ENCODE measurements at regions not wholly inside any gene's neighbourhood (a gene's known extent, or its start where the extent isn't known, plus 50 kb on each side); places are given as distances from the start of the nearest gene placed in this dataset.

GRCh38 chr10:109386921-109387320, 536.4 kb downstream of the XPNPEP1 start:
- H3K4me3 ChIP-seq (ENCODE audit: insufficient read depth, low read depth, low read length) = no peak overlapping the region
- no peak overlapping the region for H3K14ac ChIP-seq (replicated peaks; ENCODE audit: low read depth, low read length)
- H3K36me3 ChIP-seq (ENCODE audit: control insufficient read depth, insufficient read depth, low read length) = no peaks in the 10 kb centered on the region
- H3K23ac ChIP-seq (ENCODE audit: low read depth, low read length) = no peak overlapping the region
- TF ChIP-seq RAD21 (IDR thresholded peaks at IDR 0.05; ENCODE audit: low read length) = no peak
- no peak for TF ChIP-seq FOS (IDR thresholded peaks at IDR 0.05; ENCODE audit: low read depth, low read length)
- TF ChIP-seq CEBPB (IDR thresholded peaks at IDR 0.05; ENCODE audit: low read depth, low read length) = no peak
- TF ChIP-seq RCOR1 (IDR thresholded peaks at IDR 0.05; ENCODE audit: insufficient replicate concordance, low read length) = no peak
- TF ChIP-seq MXI1 (IDR thresholded peaks at IDR 0.05; ENCODE audit: borderline replicate concordance, low read depth, low read length) = no peak
- no peak for TF ChIP-seq RFX5 (IDR thresholded peaks at IDR 0.05; ENCODE audit: low read depth, low read length)
- no peak for TF ChIP-seq CTCF (conservative IDR thresholded peaks at IDR 0.05; ENCODE audit: low read depth, low read length)
- H3K4me2 ChIP-seq (ENCODE audit: low read depth, low read length) = no peak overlapping the region
- H2BK15ac ChIP-seq (ENCODE audit: low read depth, low read length) = no peak overlapping the region
- H2BK120ac ChIP-seq (ENCODE audit: low read depth, low read length) = no peak overlapping the region
- no peaks in the 10 kb centered on the region for H3K4me1 ChIP-seq (ENCODE audit: control insufficient read depth, insufficient read depth, low read length)
- no peak overlapping the region for H2AK5ac ChIP-seq (ENCODE audit: low read depth, low read length)
- H3K9me3 ChIP-seq (ENCODE audit: control insufficient read depth, insufficient read depth, low read length) = no peaks in the 10 kb centered on the region
- WGBS, 2 experiments (ENCODE audit: extremely low coverage in 2 of 2, insufficient read length in 1 of 2) = no CpG with 5 or more reads among the region's 3 CpGs
- H2BK20ac ChIP-seq (ENCODE audit: low read depth, low read length) = no peak overlapping the region
- H4K20me1 ChIP-seq (ENCODE audit: insufficient read depth, low read length) = no peaks in the 10 kb centered on the region
- H3K27me3 ChIP-seq (ENCODE audit: control insufficient read depth, insufficient read depth, low read length) = peaks cover under 1% of the 10 kb centered on the region
- no peak overlapping the region for H3K27ac ChIP-seq (ENCODE audit: insufficient read depth, low read length)
- H2AFZ ChIP-seq (replicated peaks; ENCODE audit: low read length, poor library complexity) = no peak overlapping the region
- no peak overlapping the region for H4K8ac ChIP-seq (ENCODE audit: low read depth in 2 of 2, low read length in 2 of 2)
- no peak for ATAC-seq (ENCODE audit: low read depth)
- H3K56ac ChIP-seq (ENCODE audit: extremely low read depth, insufficient read depth, low read length) = no peak overlapping the region
- H3K18ac ChIP-seq (ENCODE audit: low read depth, low read length) = no peak overlapping the region
- no peak overlapping the region for H4K91ac ChIP-seq (ENCODE audit: insufficient read depth, low read depth, low read length)
- ChIA-PET POLR2A (ENCODE audit: unreplicated experiment) (no interaction called here), CTCF (interaction anchor here (1.1 kb wide), 1 partner anchor 10 kb away, joined by 3 read pairs; no protein-coding TSS in a partner anchor)
- in situ Hi-C loops (cut with MboI; ENCODE audit: low sequenced_read_pairs) (no loop called here), dilution Hi-C loops (cut with HindIII; ENCODE audit: low sequenced_read_pairs, unreplicated experiment) (no loop called here), intact Hi-C loops (cut with micrococcal nuclease) (no loop called here)
- no TSS peak for BruUV-seq (replicated peaks)
- H3K79me1 ChIP-seq (ENCODE audit: low read depth in 1 of 2, low read length in 2 of 2) = no peaks in the 10 kb centered on the region
- no peak overlapping the region for H4K5ac ChIP-seq (ENCODE audit: low read depth, low read length)
- no peaks in the 10 kb centered on the region for H3K9me1 ChIP-seq (ENCODE audit: insufficient read depth, low read length)
- DNase-seq = no peak
- H3K9ac ChIP-seq (ENCODE audit: low read depth, low read length) = no peak overlapping the region
- no peak overlapping the region for H2AK9ac ChIP-seq (replicated peaks; ENCODE audit: low read depth, low read length, poor library complexity)
- H2BK5ac ChIP-seq (ENCODE audit: low read depth, low read length, poor library complexity, severe bottlenecking) = no peak overlapping the region
- no peak overlapping the region for H3K4ac ChIP-seq (ENCODE audit: low read depth, low read length)

Measured in IMR-90 (cell line).